Duodenal mucosa (tissue), 2 donors: ENCODE measurements at regions not wholly inside any gene's neighbourhood (a gene's known extent, or its start where the extent isn't known, plus 50 kb on each side); places are given as distances from the start of the nearest gene placed in this dataset.
"Not testable (repeated sequence)": the region's sequence is repeated elsewhere in the genome, so short reads cannot be mapped to it uniquely, and the experiment has no call there.

Experiments
- H3K27ac ChIP-seq: one replicate; pipeline ENCODE4 v1.7.0; 2013; ENCODE audit warnings: low read depth, low read length
- H3K27me3 ChIP-seq, 2 donors: one replicate each; pipeline ENCODE4 v1.7.0; 2013; ENCODE audit warnings: low read length in 2 of 2, control low read depth in 1 of 2; ENCODE audit not compliant: insufficient read depth in 2 of 2, control insufficient read depth in 1 of 2
- H3K36me3 ChIP-seq, 2 donors: one replicate each; pipeline ENCODE4 v1.7.0; 2013; ENCODE audit warnings: low read length in 2 of 2, control low read depth in 1 of 2; ENCODE audit not compliant: insufficient read depth in 2 of 2, control insufficient read depth in 1 of 2
- H3K4me1 ChIP-seq, 2 donors: one replicate each; pipeline ENCODE4 v1.7.0; 2013; ENCODE audit warnings: low read length in 2 of 2, control low read depth in 1 of 2; ENCODE audit not compliant: insufficient read depth in 2 of 2, control insufficient read depth in 1 of 2
- H3K4me3 ChIP-seq, 2 donors: one replicate each; pipeline ENCODE4 v1.7.0; 2013; ENCODE audit warnings: low read length in 2 of 2, low read depth in 1 of 2
- H3K9ac ChIP-seq, 2 donors: one replicate each; pipeline ENCODE4 v1.7.0; 2013; ENCODE audit warnings: low read length in 2 of 2, low read depth in 1 of 2
- H3K9me3 ChIP-seq, 2 donors: one replicate each; pipeline ENCODE4 v1.7.0; 2013; ENCODE audit warnings: low read length in 2 of 2, control low read depth in 1 of 2; ENCODE audit not compliant: control insufficient read depth in 1 of 2

GRCh38 chr6:104676679-104677078 is 183.0 kb downstream of the HACE1 start:
- H3K4me3 ChIP-seq, H3K36me3 ChIP-seq, H3K4me1 ChIP-seq, H3K27ac ChIP-seq, H3K9ac ChIP-seq, H3K9me3 ChIP-seq, H3K27me3 ChIP-seq: not testable (repeated sequence)

GRCh38 chr6:104675161-104675560 is 184.6 kb downstream of the HACE1 start:
- not testable (repeated sequence) for H3K9ac ChIP-seq, H3K9me3 ChIP-seq, H3K27ac ChIP-seq, H3K27me3 ChIP-seq, H3K4me1 ChIP-seq, H3K4me3 ChIP-seq, H3K36me3 ChIP-seq

- not testable (repeated sequence) for H3K4me1 ChIP-seq, H3K4me3 ChIP-seq, H3K36me3 ChIP-seq, H3K27ac ChIP-seq, H3K9ac ChIP-seq, H3K9me3 ChIP-seq, H3K27me3 ChIP-seq
Observed at GRCh38 chr6:104673078-104673477, 186.6 kb downstream of the HACE1 start.

- not testable (repeated sequence) for H3K27ac ChIP-seq, H3K27me3 ChIP-seq, H3K9ac ChIP-seq, H3K9me3 ChIP-seq, H3K36me3 ChIP-seq, H3K4me3 ChIP-seq, H3K4me1 ChIP-seq
Observed at GRCh38 chr6:104671591-104671891, 188.2 kb downstream of the HACE1 start.

- H3K9ac ChIP-seq, H3K9me3 ChIP-seq, H3K27me3 ChIP-seq, H3K36me3 ChIP-seq, H3K4me3 ChIP-seq, H3K4me1 ChIP-seq, H3K27ac ChIP-seq: not testable (repeated sequence)
Observed at GRCh38 chr6:104670834-104671590, 188.7 kb downstream of the HACE1 start.

GRCh38 chr6:104669483-104669882 is 190.2 kb downstream of the HACE1 start:
- Histone ChIP-seq H3K4me1 (no peaks in the 10 kb centered on the region), H3K27me3 (no peaks in the 10 kb centered on the region), H3K36me3 (no peaks in the 10 kb centered on the region), H3K27ac (no peak overlapping the region), H3K4me3 (no peak overlapping the region), H3K9ac (no peak overlapping the region), H3K9me3 (no peaks in the 10 kb centered on the region)

GRCh38 chr6:104656235-104656634 is 203.5 kb downstream of the HACE1 start:
- no peak overlapping the region for H3K27ac ChIP-seq
- no peaks in the 10 kb centered on the region for H3K4me1 ChIP-seq
- no peaks in the 10 kb centered on the region for H3K9me3 ChIP-seq
- no peak overlapping the region for H3K9ac ChIP-seq
- no peaks in the 10 kb centered on the region for H3K27me3 ChIP-seq
- no peak overlapping the region for H3K4me3 ChIP-seq
- no peaks in the 10 kb centered on the region for H3K36me3 ChIP-seq

- H3K4me3 ChIP-seq = no peak overlapping the region
- no peaks in the 10 kb centered on the region for H3K9me3 ChIP-seq
- H3K27me3 ChIP-seq = no peaks in the 10 kb centered on the region
- no peaks in the 10 kb centered on the region for H3K4me1 ChIP-seq
- no peaks in the 10 kb centered on the region for H3K36me3 ChIP-seq
- H3K27ac ChIP-seq = no peak overlapping the region
- H3K9ac ChIP-seq = no peak overlapping the region
Observed at GRCh38 chr6:104653781-104654180, 205.9 kb downstream of the HACE1 start.

- Histone ChIP-seq H3K36me3 (no peaks in the 10 kb centered on the region), H3K9ac (no peak overlapping the region), H3K9me3 (no peaks in the 10 kb centered on the region), H3K27me3 (no peaks in the 10 kb centered on the region), H3K4me1 (no peaks in the 10 kb centered on the region), H3K27ac (no peak overlapping the region), H3K4me3 (no peak overlapping the region)
Observed at GRCh38 chr6:104648347-104648746, 211.4 kb downstream of the HACE1 start.

- Histone ChIP-seq H3K4me1 (no peaks in the 10 kb centered on the region), H3K9me3 (no peaks in the 10 kb centered on the region), H3K27ac (no peak overlapping the region), H3K4me3 (no peak overlapping the region), H3K27me3 (no peaks in the 10 kb centered on the region), H3K9ac (no peak overlapping the region), H3K36me3 (no peaks in the 10 kb centered on the region)
Observed at GRCh38 chr6:104644848-104645247, 214.9 kb downstream of the HACE1 start.

- H3K27ac ChIP-seq = no peak overlapping the region
- H3K27me3 ChIP-seq = no peaks in the 10 kb centered on the region
- no peaks in the 10 kb centered on the region for H3K4me1 ChIP-seq
- H3K9me3 ChIP-seq = no peaks in the 10 kb centered on the region
- H3K36me3 ChIP-seq = no peaks in the 10 kb centered on the region
- no peak overlapping the region for H3K4me3 ChIP-seq
- H3K9ac ChIP-seq = no peak overlapping the region
Observed at GRCh38 chr6:104642871-104643270, 216.8 kb downstream of the HACE1 start.
